Upper lobe of right lung (tissue), 1 donor: ENCODE measurements at regions not wholly inside any gene's neighbourhood (a gene's known extent, or its start where the extent isn't known, plus 50 kb on each side); places are given as distances from the start of the nearest gene placed in this dataset.

ENCODE experiments used
- ATAC-seq: fragments of 200-7000 bp; cut with Tn5 transposase; one replicate; pipeline ENCODE4 v1.9.1; 2020; ENCODE audit warnings: mild to moderate bottlenecking, moderate library complexity
- DNase-seq: peaks from one replicate; pipeline ENCODE4 v3.0.0-alpha.2; 2020
- H3K27ac ChIP-seq: fragments of 200-600 bp; one replicate; pipeline ENCODE4 v1.8.0; 2022
- H3K27me3 ChIP-seq: fragments of 200-600 bp; one replicate; pipeline ENCODE4 v1.8.0; 2022; ENCODE audit warnings: mild to moderate bottlenecking
- H3K36me3 ChIP-seq: fragments of 200-600 bp; one replicate; pipeline ENCODE4 v1.8.0; 2022
- H3K4me1 ChIP-seq: fragments of 200-600 bp; one replicate; pipeline ENCODE4 v1.8.0; 2022
- H3K4me3 ChIP-seq: fragments of 200-600 bp; one replicate; pipeline ENCODE4 v1.8.0; 2022; ENCODE audit warnings: mild to moderate bottlenecking
- H3K9me3 ChIP-seq: fragments of 200-600 bp; one replicate; pipeline ENCODE4 v1.8.0; 2022
- intact Hi-C: fragments of 100-400 bp; cut with DNase I; formaldehyde crosslinking; loops from one replicate; pipeline ENCODE4 v1.11.0; 2022
- TF ChIP-seq, protein P1 (sequence below): fragments of 200-600 bp; IDR thresholded peaks from one replicate; pipeline ENCODE4 v1.8.0; 2022; ENCODE audit warnings: antibody characterized with exemption
- donor health status: DM: no; HTN: yes; CAD: no; lungs with severe emphysema.

GRCh38 chr11:44376423-44376822 is 66.5 kb upstream of the ALX4 start:
- ATAC-seq (no peak), DNase-seq (no peak)
- H3K27ac ChIP-seq = no peak overlapping the region
- no peaks in the 10 kb centered on the region for H3K36me3 ChIP-seq
- H3K27me3 ChIP-seq = peaks cover 5% of the 10 kb centered on the region
- H3K4me3 ChIP-seq = no peak overlapping the region
- intact Hi-C loops = no loop called here
- no peaks in the 10 kb centered on the region for H3K4me1 ChIP-seq
- TF ChIP-seq, protein P1, sequence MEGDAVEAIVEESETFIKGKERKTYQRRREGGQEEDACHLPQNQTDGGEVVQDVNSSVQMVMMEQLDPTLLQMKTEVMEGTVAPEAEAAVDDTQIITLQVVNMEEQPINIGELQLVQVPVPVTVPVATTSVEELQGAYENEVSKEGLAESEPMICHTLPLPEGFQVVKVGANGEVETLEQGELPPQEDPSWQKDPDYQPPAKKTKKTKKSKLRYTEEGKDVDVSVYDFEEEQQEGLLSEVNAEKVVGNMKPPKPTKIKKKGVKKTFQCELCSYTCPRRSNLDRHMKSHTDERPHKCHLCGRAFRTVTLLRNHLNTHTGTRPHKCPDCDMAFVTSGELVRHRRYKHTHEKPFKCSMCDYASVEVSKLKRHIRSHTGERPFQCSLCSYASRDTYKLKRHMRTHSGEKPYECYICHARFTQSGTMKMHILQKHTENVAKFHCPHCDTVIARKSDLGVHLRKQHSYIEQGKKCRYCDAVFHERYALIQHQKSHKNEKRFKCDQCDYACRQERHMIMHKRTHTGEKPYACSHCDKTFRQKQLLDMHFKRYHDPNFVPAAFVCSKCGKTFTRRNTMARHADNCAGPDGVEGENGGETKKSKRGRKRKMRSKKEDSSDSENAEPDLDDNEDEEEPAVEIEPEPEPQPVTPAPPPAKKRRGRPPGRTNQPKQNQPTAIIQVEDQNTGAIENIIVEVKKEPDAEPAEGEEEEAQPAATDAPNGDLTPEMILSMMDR = no peak
- H3K9me3 ChIP-seq = no peaks in the 10 kb centered on the region

GRCh38 chr11:44377121-44377520 is 67.2 kb upstream of the ALX4 start:
- TF ChIP-seq, protein P1 = no peak
- Histone ChIP-seq H3K36me3 (no peaks in the 10 kb centered on the region), H3K4me1 (no peaks in the 10 kb centered on the region), H3K9me3 (no peaks in the 10 kb centered on the region), H3K4me3 (no peak overlapping the region), H3K27ac (no peak overlapping the region), H3K27me3 (peaks cover 5% of the 10 kb centered on the region)
- ATAC-seq (no peak), DNase-seq (no peak)
- intact Hi-C loops = no loop called here

GRCh38 chr11:44377914-44378321 is 68.0 kb upstream of the ALX4 start:
- DNase-seq (no peak), ATAC-seq (no peak)
- intact Hi-C loops = no loop called here
- TF ChIP-seq, protein P1 = no peak
- Histone ChIP-seq H3K27ac (no peak overlapping the region), H3K4me3 (no peak overlapping the region), H3K9me3 (no peaks in the 10 kb centered on the region), H3K4me1 (no peaks in the 10 kb centered on the region), H3K36me3 (no peaks in the 10 kb centered on the region), H3K27me3 (peaks cover 5% of the 10 kb centered on the region)

DNA sequence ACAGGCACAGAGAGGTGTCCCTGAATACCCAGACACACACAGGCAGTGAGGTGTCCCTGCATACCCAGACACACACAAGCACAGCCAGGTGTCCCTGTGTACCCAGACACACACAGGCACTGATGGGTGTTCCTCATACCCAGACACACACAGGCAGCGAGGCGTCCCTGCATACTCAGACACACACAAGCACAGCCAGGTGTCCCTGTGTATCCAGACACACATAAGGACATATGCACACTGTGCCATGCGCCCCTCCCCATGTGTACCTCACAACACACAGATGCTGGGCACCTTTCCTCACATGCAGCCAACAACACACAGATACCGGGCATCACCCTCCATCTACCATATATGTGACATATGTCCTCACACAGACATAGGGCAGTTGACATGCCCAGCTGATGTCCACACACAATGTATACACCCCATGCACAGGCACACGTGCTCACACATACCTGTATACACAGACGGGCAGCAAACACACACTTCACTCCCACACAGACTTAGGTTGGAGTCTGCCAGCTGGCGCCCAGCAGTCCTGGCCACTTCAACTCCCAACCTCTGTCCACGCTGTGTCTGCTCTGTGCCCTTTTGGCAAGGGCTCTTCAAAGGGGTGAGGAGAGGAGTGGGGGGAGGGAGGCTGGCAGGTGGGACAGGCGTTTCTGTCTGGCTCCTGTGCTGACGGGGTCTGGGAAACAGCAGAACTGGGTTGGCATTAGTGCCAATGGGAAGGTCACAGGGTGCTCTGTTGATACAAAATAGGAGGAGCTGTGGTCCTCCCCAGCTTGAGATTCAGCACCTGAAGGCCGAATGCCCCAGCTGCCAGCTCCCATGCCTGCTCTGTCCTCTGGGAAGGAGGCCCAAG is 69.4 kb upstream of the ALX4 start:
- H3K36me3 ChIP-seq = no peaks in the 10 kb centered on the region
- DNase-seq (no peak), ATAC-seq (no peak)

GRCh38 chr11:44380009-44380313 is 70.0 kb upstream of the ALX4 start:
- H3K4me1 ChIP-seq = no peaks in the 10 kb centered on the region
- peaks cover 5% of the 10 kb centered on the region for H3K27me3 ChIP-seq
- H3K9me3 ChIP-seq = no peaks in the 10 kb centered on the region
- H3K27ac ChIP-seq = no peak overlapping the region
- ATAC-seq (no peak), DNase-seq (no peak)
- H3K4me3 ChIP-seq = no peak overlapping the region
- intact Hi-C loops = no loop called here
- TF ChIP-seq, protein P1 = no peak
- no peaks in the 10 kb centered on the region for H3K36me3 ChIP-seq

More for the DNA sequence above, 69.4 kb upstream of the ALX4 start:
- no peak overlapping the region for H3K27ac ChIP-seq
- TF ChIP-seq, protein P1 = no peak
- H3K4me1 ChIP-seq = no peaks in the 10 kb centered on the region
- H3K4me3 ChIP-seq = no peak overlapping the region
- H3K9me3 ChIP-seq = no peaks in the 10 kb centered on the region
- H3K27me3 ChIP-seq = peaks cover 5% of the 10 kb centered on the region
- intact Hi-C loops = no loop called here
